Smooth muscle cell (in vitro differentiated cells): ENCODE measurements at regions not wholly inside any gene's neighbourhood (a gene's known extent, or its start where the extent isn't known, plus 50 kb on each side); places are given as distances from the start of the nearest gene placed in this dataset.
"Not testable (repeated sequence)": the region's sequence is repeated elsewhere in the genome, so short reads cannot be mapped to it uniquely, and the experiment has no call there.

Experiments
- DNase-seq: peaks from one replicate; lab custom pipeline; 2025; ENCODE audit not compliant: unreplicated experiment; lab: John Stamatoyannopoulos, UW
- H2AFZ ChIP-seq: fragments of 200-600 bp; sonication (generic); 2 replicates; pipeline ENCODE4 v1.6.0; 2016; ENCODE audit warnings: antibody characterized with exemption, low read depth, mild to moderate bottlenecking
- H3F3A ChIP-seq: fragments of 200-600 bp; sonication (generic); 2 replicates; pipeline ENCODE4 v1.6.0; 2017; ENCODE audit warnings: antibody characterized with exemption, low read depth
- H3K27ac ChIP-seq: fragments of 200-600 bp; sonication (generic); 2 replicates; pipeline ENCODE4 v1.5.1; 2016; ENCODE audit warnings: low read depth, mild to moderate bottlenecking
- H3K27me3 ChIP-seq: fragments of 200-600 bp; sonication (generic); 2 replicates; pipeline ENCODE4 v1.6.1; 2016; ENCODE audit warnings: low read depth, mild to moderate bottlenecking
- H3K36me3 ChIP-seq: fragments of 200-600 bp; sonication (generic); 2 replicates; pipeline ENCODE4 v1.5.1; 2016; ENCODE audit warnings: low read depth
- H3K4me1 ChIP-seq: fragments of 200-600 bp; sonication (generic); 2 replicates; pipeline ENCODE4 v1.5.1; 2016; ENCODE audit warnings: low read depth
- H3K4me2 ChIP-seq: fragments of 200-600 bp; sonication (generic); 2 replicates; pipeline ENCODE4 v1.6.0; 2016; ENCODE audit warnings: mild to moderate bottlenecking
- H3K4me3 ChIP-seq: fragments of 200-600 bp; sonication (generic); 2 replicates; pipeline ENCODE4 v1.5.1; 2016; ENCODE audit warnings: mild to moderate bottlenecking
- H3K79me2 ChIP-seq: fragments of 200-600 bp; sonication (generic); 2 replicates; pipeline ENCODE4 v1.6.0; 2016; ENCODE audit warnings: low read depth, mild to moderate bottlenecking
- H3K9ac ChIP-seq: fragments of 200-600 bp; sonication (generic); 2 replicates; pipeline ENCODE4 v1.6.0; 2016; ENCODE audit warnings: low read depth
- H3K9me3 ChIP-seq: fragments of 200-600 bp; sonication (generic); replicated peaks from 2 replicates; pipeline ENCODE4 v1.5.1; 2016; ENCODE audit warnings: low read depth
- H4K20me1 ChIP-seq: fragments of 200-600 bp; sonication (generic); 2 replicates; pipeline ENCODE4 v1.6.0; 2016; ENCODE audit warnings: low read depth
- WGBS: methylation state at CpG from one replicate; pipeline ENCODE4 v1.1.7; 2016; ENCODE audit warnings: low lambda C conversion rate; 5-methylcytosine and 5-hydroxymethylcytosine counted together
- TF ChIP-seq, protein P1 (sequence below): fragments of 200-600 bp; sonication (generic); IDR thresholded peaks from 2 replicates; pipeline ENCODE4 v1.5.1; 2017; ENCODE audit warnings: borderline replicate concordance, mild to moderate bottlenecking, antibody characterized with exemption; ENCODE audit not compliant: insufficient read depth, poor library complexity, severe bottlenecking

DNA sequence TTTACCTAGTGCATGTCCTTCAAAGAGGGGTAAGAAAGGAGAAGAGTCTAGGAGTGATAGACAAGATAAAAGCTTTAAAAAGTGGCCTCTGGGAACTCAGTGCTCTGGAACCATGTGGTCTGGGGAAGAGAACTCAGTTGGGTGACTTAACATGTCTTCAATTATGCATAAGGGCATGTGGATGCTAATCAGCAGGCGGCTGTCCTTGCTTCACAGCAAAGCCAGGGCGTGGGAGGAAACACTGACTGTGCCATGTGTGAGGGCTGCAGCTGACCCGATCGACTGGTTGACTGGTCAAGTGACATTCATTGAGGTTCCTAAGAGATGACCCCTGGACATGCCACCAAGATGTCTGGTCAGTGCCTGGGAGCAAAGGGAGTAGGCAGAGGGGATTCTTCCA is 1053.8 kb downstream of the BCL11B start:
- no peak for DNase-seq
- H3F3A ChIP-seq, result no peaks in the 10 kb centered on the region
- no peak overlapping the region for H3K9ac ChIP-seq
- H3K4me2 ChIP-seq, result no peak overlapping the region
- no peak overlapping the region for H3K4me3 ChIP-seq
- no peak overlapping the region for H3K27ac ChIP-seq
- H3K79me2 ChIP-seq, result no peaks in the 10 kb centered on the region
- 91% methylated on average over 4 of the region's 4 CpGs for WGBS
- peaks cover 30% of the 10 kb centered on the region for H3K27me3 ChIP-seq
- H3K36me3 ChIP-seq, result no peaks in the 10 kb centered on the region
- no peaks in the 10 kb centered on the region for H4K20me1 ChIP-seq
- H2AFZ ChIP-seq, result no peak overlapping the region
- no peaks in the 10 kb centered on the region for H3K4me1 ChIP-seq
- no peaks in the 10 kb centered on the region for H3K9me3 ChIP-seq
- TF ChIP-seq, protein P1, sequence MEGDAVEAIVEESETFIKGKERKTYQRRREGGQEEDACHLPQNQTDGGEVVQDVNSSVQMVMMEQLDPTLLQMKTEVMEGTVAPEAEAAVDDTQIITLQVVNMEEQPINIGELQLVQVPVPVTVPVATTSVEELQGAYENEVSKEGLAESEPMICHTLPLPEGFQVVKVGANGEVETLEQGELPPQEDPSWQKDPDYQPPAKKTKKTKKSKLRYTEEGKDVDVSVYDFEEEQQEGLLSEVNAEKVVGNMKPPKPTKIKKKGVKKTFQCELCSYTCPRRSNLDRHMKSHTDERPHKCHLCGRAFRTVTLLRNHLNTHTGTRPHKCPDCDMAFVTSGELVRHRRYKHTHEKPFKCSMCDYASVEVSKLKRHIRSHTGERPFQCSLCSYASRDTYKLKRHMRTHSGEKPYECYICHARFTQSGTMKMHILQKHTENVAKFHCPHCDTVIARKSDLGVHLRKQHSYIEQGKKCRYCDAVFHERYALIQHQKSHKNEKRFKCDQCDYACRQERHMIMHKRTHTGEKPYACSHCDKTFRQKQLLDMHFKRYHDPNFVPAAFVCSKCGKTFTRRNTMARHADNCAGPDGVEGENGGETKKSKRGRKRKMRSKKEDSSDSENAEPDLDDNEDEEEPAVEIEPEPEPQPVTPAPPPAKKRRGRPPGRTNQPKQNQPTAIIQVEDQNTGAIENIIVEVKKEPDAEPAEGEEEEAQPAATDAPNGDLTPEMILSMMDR, result no peak

DNA sequence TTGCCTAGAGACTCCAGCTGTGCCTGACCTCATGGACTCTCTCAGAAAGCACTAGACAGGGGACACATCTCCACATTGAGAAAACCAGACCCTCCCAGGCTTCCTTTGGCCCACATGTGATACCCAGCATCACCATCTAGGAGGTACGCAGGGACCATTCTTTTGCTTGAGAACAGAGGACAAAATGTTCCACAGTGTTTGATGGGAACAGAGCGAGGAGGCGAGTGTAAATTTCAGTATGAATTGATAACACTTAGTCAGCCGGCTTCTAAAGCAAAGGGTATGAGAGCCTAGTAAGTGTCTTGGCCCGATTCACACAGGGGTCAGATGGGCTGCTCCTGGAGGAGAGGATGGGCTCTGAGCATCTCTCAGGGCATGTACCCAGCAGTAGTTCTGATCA is 1052.4 kb downstream of the BCL11B start:
- Histone ChIP-seq H4K20me1 (no peaks in the 10 kb centered on the region), H3K4me2 (no peak overlapping the region), H3K4me3 (no peak overlapping the region), H3K27ac (no peak overlapping the region), H2AFZ (no peak overlapping the region), H3K79me2 (no peaks in the 10 kb centered on the region), H3K9me3 (no peaks in the 10 kb centered on the region), H3K9ac (no peak overlapping the region), H3K4me1 (no peaks in the 10 kb centered on the region), H3K36me3 (no peaks in the 10 kb centered on the region), H3K27me3 (peaks cover 18% of the 10 kb centered on the region), H3F3A (no peaks in the 10 kb centered on the region)
- DNase-seq, result no peak
- 94% methylated on average over 5 of the region's 5 CpGs for WGBS
- TF ChIP-seq, protein P1, result no peak

DNA sequence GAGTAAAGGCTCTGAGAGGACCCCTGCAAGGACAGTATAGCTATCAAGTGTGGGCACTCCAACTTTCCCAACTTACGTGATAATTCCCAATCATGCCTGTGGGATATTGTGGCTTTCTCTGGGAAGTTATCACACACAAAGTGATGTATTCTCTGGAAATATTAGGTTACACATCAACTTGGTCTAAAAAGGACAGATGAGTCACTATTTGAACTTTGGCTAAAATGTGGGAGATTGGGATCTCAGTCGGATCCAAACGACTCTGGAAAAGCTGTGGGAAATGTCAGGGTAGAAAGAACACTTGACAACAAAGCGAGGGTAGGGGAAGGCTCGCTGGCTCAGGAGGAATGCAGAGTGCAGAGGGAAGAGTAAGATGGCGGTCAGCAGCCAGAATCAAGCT is 1048.9 kb downstream of the BCL11B start:
- DNase-seq, result no peak
- no peak overlapping the region for H3K9ac ChIP-seq
- no peak overlapping the region for H3K4me2 ChIP-seq
- H3K36me3 ChIP-seq, result no peaks in the 10 kb centered on the region
- H3K79me2 ChIP-seq, result no peaks in the 10 kb centered on the region
- no peaks in the 10 kb centered on the region for H3F3A ChIP-seq
- no peak overlapping the region for H3K4me3 ChIP-seq
- no peaks in the 10 kb centered on the region for H3K4me1 ChIP-seq
- H2AFZ ChIP-seq, result no peak overlapping the region
- H3K27me3 ChIP-seq, result peaks cover 4% of the 10 kb centered on the region
- TF ChIP-seq, protein P1, result no peak
- no peak overlapping the region for H3K27ac ChIP-seq
- no peaks in the 10 kb centered on the region for H3K9me3 ChIP-seq
- no peaks in the 10 kb centered on the region for H4K20me1 ChIP-seq
- WGBS, result 63% methylated on average over 6 of the region's 6 CpGs

DNA sequence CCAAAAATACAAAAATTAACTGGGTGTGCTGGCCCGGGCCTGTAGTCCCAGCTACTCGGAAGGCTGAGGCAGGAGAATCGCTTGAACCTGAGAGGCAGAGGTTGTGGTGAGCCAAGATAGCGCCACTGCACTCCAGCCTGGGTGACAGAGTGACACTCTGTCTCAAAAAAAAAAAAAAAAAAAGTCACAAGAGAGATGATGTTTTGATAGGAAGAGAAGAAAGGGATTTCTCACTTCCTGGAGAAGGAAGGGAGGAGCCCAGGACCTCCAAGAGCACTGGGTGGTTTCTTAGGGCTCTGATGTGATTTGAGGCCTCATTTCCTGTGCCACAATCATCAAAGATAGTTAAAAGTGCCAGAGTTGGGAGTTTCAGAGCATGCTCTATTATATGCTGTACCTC is 1048.3 kb downstream of the BCL11B start:
- not testable (repeated sequence) for H3F3A ChIP-seq, DNase-seq, H4K20me1 ChIP-seq, H2AFZ ChIP-seq, H3K36me3 ChIP-seq, H3K79me2 ChIP-seq, H3K9me3 ChIP-seq, H3K9ac ChIP-seq, H3K4me3 ChIP-seq, H3K4me2 ChIP-seq, H3K4me1 ChIP-seq, H3K27ac ChIP-seq, H3K27me3 ChIP-seq
- WGBS, result 94% methylated on average over 3 of the region's 4 CpGs
